ENCODE measurements at regions not wholly inside any gene's neighbourhood (a gene's known extent, or its start where the extent isn't known, plus 50 kb on each side); places are given as distances from the start of the nearest gene placed in this dataset.
A peak's percentile ranks its signal among the peaks of the same experiment; 100 is the strongest.

GRCh38 chr1:191134796-191135195, 657.1 kb upstream of the BRINP3 start:
- DNase-seq (ENCODE audit: low read depth in 4 of 4, low spot score in 2 of 4) = no peak

DNA sequence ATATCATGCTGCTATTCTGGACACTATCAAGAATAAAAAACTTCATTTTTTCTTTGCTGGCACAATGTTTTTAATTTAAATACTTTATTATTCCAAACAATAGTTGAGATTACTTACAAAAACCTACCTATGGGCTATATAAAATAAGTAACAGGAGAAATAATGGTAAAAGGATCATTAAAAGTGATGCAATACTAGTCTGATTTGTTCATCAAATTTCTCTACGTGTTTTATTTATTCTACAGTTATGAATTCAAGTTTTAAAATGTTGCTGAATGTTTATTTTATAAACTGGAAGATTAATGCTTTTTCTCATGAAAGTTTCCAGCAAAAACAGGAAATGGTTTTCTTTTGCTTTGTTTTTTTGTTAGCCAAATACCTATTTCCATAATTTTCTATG, 662.4 kb upstream of the BRINP3 start:
- DNase-seq (ENCODE audit: low read depth in 4 of 4, low spot score in 2 of 4) = no peak

- DNase-seq (ENCODE audit: low read depth in 4 of 4, low spot score in 2 of 4) = no peak
These were observed 665.1 kb upstream of the BRINP3 start for GRCh38 chr1:191142748-191143147.

- no peak for DNase-seq (ENCODE audit: low read depth in 4 of 4, low spot score in 2 of 4)
These were observed 668.2 kb upstream of the BRINP3 start for GRCh38 chr1:191145834-191146233.

DNA sequence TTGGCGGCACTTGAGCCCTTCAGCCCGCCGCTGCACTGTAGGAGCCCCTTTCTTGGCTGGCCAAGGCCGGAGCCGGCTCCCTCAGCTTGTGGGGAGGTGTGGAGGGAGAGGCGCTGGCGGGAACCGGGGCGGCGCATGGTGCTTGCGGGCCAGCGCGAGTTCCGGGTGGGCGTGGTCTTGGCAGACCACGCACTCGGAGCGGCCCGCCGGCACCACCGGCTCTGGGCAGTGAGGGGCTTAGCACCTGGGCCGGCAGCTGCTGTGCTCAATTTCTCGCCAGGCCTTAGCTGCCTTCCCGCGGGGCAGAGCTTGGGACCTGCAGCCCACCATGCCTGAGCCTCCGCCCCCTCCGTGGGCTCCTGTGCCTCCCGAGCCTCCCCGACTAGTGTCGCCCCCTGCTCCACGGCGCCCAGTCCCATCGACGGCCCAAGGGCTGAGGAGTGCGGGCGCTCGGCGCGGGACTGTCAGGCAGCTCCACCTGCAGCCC, 673.7 kb upstream of the BRINP3 start:
- no peak for DNase-seq (ENCODE audit: low read depth in 4 of 4, low spot score in 2 of 4)

DNA sequence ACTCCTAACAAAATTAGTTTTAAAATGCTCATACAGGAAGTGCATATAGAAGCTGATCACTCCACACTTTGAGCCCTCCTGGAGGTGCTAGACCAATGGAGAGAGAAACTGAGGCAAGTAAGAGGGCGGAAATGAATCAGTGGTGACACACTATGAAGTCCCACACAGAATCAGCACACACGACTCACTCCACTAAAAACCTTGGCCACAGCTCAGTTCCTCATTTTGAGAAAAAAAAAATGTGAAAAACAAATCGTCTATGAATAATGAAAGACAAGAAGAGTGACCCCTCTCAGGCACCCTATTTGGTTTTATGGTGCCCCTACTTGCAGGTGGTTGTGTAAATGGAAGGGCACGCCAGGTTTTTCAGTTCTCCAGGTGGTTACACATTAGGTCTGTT, 675.1 kb upstream of the BRINP3 start:
- DNase-seq (ENCODE audit: low read depth in 4 of 4, low spot score in 2 of 4) = no peak

DNA sequence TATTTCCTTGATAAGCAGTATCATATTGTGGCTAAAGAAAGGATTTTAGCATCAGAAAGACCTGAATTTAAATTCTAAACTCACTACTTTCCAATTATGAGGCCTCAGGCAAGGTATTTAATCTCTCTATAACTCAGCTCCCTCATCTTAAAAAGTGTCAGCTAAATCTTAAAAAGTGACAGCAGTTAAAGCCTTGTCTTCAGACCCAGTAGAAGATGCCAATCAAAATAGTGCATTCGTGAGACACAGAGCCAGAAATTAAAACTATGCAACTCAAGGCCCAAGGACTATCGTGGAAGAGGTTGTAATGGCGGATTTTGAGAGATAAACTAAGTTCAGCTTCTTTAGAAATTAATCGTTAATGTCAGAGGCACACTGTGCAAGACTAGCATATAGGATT, 677.5 kb upstream of the BRINP3 start:
- DNase-seq (ENCODE audit: low read depth in 4 of 4, low spot score in 2 of 4) = no peak

DNA sequence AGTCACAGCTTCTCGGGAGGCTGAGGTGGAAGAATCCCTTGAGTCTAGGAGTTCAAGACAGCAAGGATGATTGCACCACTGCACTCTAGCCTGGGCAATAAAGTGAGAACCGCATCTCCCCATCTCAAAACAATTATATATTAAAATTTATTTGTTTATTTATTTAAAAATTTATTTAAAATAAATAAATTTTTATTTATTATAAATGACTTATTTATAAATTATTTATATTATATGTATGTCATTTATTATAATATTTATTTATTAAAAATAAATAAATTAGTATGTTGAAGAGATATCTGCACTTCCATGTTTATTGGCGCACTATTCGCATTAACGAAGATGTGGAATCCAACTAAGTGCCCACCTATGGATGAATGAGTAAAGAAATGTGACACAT, 683.2 kb upstream of the BRINP3 start:
- no peak for DNase-seq (ENCODE audit: low read depth in 4 of 4, low spot score in 2 of 4)

DNA sequence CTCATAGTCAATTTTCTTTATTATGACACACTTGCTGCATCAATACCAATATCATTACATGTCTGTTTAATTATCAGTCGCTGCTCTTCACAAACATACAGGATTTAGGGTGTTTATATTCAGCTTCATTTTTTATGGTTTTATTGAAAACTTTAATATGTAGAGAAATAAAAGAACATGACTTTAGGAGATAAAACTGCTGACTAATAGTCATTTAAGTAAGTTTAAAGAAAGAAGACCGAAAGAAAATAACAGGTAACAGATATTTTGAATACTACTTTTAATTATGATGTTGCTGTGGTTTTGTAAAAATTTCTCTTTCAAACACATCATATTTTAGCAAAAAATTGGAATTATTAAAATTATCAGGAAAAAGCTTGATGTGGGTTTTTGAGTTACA, 685.1 kb upstream of the BRINP3 start:
- DNase-seq (ENCODE audit: low read depth in 4 of 4, low spot score in 2 of 4) = no peak

DNA sequence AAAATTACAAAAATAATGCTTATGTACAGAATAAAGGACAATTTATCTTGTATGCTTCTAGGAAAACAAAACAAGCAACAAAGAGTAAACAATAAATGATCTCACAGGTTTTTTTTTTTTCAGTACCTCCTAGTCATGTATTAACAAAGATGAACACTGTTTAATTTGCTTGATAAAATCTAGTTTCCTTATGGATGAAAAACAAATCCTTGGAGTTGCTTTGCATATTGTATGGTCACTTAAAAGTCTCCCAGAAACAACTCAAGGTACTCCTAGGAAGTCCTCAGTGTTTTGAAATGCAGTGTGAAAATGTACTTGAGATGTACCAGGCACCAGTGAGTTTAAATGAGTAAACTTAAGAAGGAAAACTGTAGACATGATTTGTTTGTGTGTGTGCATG, 686.0 kb upstream of the BRINP3 start:
- DNase-seq (ENCODE audit: low read depth in 4 of 4, low spot score in 2 of 4) = no peak

- DNase-seq (ENCODE audit: low read depth in 4 of 4, low spot score in 2 of 4) = no peak
These were observed 696.6 kb upstream of the BRINP3 start for GRCh38 chr1:191174298-191174697.

GRCh38 chr1:191176131-191176530, 698.5 kb upstream of the BRINP3 start:
- no peak for DNase-seq (ENCODE audit: low read depth in 4 of 4, low spot score in 2 of 4)

GRCh38 chr1:191206513-191207207, 729.0 kb upstream of the BRINP3 start:
- DNase-seq (ENCODE audit: low read depth in 4 of 4, low spot score in 2 of 4) = no peak

DNA sequence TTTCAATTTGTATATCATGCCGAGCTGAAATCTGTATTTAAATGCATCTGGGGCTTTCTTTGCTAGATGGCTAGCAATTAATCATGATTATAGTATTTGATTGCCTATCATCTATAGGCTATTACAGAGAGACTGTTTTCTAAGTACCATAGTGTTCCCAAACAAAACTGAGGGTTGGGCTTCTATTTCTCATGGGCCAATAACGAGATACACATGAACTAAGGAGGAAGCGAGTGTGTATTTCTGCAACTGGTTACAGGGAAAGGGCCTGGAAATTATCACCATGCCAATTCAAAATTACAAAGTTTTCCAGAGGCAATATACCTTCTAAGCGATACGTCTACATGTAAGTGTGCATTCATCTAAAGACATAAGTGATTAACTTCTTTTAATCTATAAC, 744.5 kb upstream of the BRINP3 start:
- no peak for DNase-seq (ENCODE audit: low read depth in 4 of 4, low spot score in 2 of 4)

DNA sequence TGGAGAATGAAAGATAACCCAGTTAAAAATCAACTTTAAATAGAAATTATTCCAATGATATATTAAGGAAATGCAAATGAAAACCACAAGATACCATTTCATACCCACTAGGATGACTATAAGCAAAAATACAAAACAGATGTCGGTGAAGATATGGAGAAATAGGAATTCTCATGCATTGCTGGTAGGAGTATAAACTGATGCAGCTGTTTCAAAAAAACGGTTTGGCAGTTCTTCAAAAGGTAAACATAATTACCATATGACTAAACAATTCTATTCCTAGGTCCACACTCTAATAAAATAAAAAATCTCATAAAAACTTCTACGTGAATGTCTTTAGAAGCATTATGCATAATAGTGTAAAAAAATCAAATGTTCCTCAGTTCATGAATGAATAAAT, 763.3 kb upstream of the BRINP3 start:
- no peak for DNase-seq (ENCODE audit: low read depth in 4 of 4, low spot score in 2 of 4)

- DNase-seq (ENCODE audit: low read depth in 4 of 4, low spot score in 2 of 4) = no peak
These were observed 777.8 kb upstream of the BRINP3 start for GRCh38 chr1:191255354-191256054.

- DNase-seq (ENCODE audit: low read depth in 4 of 4, low spot score in 2 of 4) = no peak
These were observed 779.3 kb upstream of the BRINP3 start for GRCh38 chr1:191256917-191257316.

- DNase-seq (ENCODE audit: low read depth in 4 of 4, low spot score in 2 of 4) = no peak
These were observed 782.4 kb upstream of the BRINP3 start for GRCh38 chr1:191260056-191260455.

DNA sequence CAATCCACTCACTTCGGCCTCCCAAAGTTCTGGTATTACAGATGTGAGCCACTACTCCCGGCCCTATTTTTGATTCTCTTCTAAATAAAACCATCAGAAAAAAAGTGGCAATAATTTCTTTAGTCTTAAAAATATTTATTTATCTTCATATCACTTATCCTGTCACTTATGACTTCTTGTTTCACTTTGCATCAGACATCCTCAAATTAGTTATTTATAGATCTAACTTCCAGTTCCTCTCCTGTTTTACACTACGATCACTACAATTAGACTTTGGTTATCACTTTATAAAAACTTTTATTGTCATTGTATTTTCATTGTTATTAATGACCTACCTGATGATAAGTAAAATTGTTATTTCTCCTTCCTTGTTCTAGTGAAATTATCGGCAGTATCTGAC, 783.4 kb upstream of the BRINP3 start:
- DNase-seq (ENCODE audit: low read depth in 4 of 4, low spot score in 2 of 4) = no peak

DNA sequence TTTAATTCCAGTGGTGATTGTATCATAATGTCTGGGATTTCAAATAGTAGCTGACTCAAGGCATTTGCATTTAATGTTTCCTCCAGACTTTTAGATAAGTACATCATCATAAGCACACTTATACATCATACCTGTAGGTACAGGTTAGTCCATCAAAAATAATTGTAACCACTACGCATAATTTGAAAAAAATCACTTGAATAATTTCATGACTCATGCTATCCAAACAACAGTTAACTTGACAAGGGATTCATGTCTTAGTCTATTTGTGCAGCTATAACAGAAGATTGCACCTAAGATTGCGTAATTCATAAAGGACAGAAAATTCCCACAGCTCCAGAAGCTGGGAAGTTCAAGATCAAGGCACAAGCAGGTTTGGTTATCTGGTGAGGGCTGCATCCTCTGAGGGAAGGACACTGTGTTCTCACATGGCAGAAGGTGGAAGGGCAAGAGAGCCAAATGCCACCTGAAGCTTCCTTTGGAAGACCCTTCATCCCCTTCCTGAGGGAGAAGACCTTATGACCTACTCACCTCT, 801.7 kb upstream of the BRINP3 start:
- no peak for DNase-seq (ENCODE audit: low read depth in 4 of 4, low spot score in 2 of 4)

- no peak for DNase-seq (ENCODE audit: low read depth in 4 of 4, low spot score in 2 of 4)
These were observed 806.5 kb upstream of the BRINP3 start for GRCh38 chr1:191284175-191284574.

DNA sequence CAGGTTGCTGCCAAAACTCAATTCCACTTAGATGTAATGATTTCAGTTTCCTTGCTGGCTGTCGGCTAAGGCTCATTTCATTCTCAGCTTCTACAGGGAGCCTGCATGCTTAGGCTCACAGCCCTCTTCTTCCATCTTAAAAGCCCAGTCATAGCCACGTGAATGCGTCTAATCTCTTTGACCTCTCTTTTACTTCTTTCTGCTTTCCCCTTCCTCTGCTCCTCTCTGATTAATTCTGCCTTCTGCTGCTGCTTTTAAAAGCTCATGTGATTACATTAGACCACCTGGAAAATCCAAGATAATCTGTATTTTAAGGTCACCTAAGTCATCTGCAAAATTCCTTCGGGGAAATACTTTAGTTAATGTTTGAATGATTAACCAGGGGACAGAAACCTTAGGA, 812.8 kb upstream of the BRINP3 start:
- peak in 3 of 4 donors; percentile 3 to 18 (median 17) for DNase-seq (ENCODE audit: low read depth in 4 of 4, low spot score in 2 of 4)

Measured in left renal cortex interstitium (tissue), 4 donors.